Breast epithelium (tissue), 4 donors: ENCODE measurements at regions not wholly inside any gene's neighbourhood (a gene's known extent, or its start where the extent isn't known, plus 50 kb on each side); places are given as distances from the start of the nearest gene placed in this dataset.

Experiments used
- DNase-seq, 2 donors: peaks; one replicate each; pipeline ENCODE4 v3.0.0-alpha.2; 2019; ENCODE audit warnings: low spot score in 2 of 2
- H3K27ac ChIP-seq, 2 donors: fragments of 200-600 bp; sonication (generic) in 1 of 2; one replicate each; pipeline ENCODE4 v1.5.1; 2016 to 2019; ENCODE audit warnings: mild to moderate bottlenecking in 1 of 2
- H3K27me3 ChIP-seq, 2 donors: fragments of 200-600 bp; sonication (generic) in 1 of 2; one replicate each; pipeline versions ENCODE4 v1.5.1 to v1.6.0; 2017 to 2019; ENCODE audit warnings: control low read depth in 1 of 2, mild to moderate bottlenecking in 1 of 2
- H3K36me3 ChIP-seq: fragments of 200-600 bp; one replicate; pipeline ENCODE4 v1.5.1; 2019
- H3K4me1 ChIP-seq, 2 donors: fragments of 200-600 bp; sonication (generic); one replicate each; pipeline ENCODE4 v1.5.1; 2016 to 2019; ENCODE audit warnings: control low read depth in 1 of 2
- H3K4me3 ChIP-seq, 3 donors: fragments of 200-600 bp; sonication (generic); 1 replicate in 2 of 3; 2 replicates in 1 of 3; pipeline ENCODE4 v1.5.1; 2016 to 2019; ENCODE audit warnings: mild to moderate bottlenecking in 3 of 3, moderate library complexity in 2 of 3
- H3K9me3 ChIP-seq, 2 donors: fragments of 200-600 bp; sonication (generic) in 1 of 2; one replicate each; pipeline ENCODE4 v1.5.1; 2016 to 2019; ENCODE audit warnings: control low read depth in 1 of 2
- CTCF ChIP-seq, 3 donors: fragments of 450-650 bp; IDR thresholded peaks; one replicate each; pipeline ENCODE4 v1.5.1; 2016 to 2017; ENCODE audit warnings: antibody characterized with exemption in 3 of 3, mild to moderate bottlenecking in 3 of 3, moderate library complexity in 3 of 3
- POLR2A ChIP-seq: fragments of 450-650 bp; IDR thresholded peaks from one replicate; pipeline ENCODE4 v1.6.1; 2016; ENCODE audit warnings: antibody characterized with exemption, mild to moderate bottlenecking, moderate library complexity
- POLR2AphosphoS5 ChIP-seq, 3 donors: sonication (generic); formaldehyde crosslinking; IDR thresholded peaks; one replicate each; pipeline ENCODE4 v1.6.1; 2017; ENCODE audit warnings: antibody characterized with exemption in 3 of 3
- intact Hi-C: fragments of 100-400 bp; cut with DNase I; formaldehyde crosslinking; loops from one replicate; pipeline ENCODE4 v1.15.1; 2023; ENCODE audit warnings: low total_unique reads

GRCh38 chr22:48477031-48477721 is 1350.5 kb downstream of the BRD1 start:
- peak in 1 of 2 donors; percentile 65 for DNase-seq
- TF ChIP-seq POLR2A (no peak), POLR2AphosphoS5 (IDR thresholded peaks at IDR 0.05) (no peak), CTCF (IDR thresholded peaks at IDR 0.05) (no peak)
- no peaks in the 10 kb centered on the region for H3K9me3 ChIP-seq
- H3K4me3 ChIP-seq: no peak overlapping the region
- peaks cover 0 to 22% of the 10 kb centered on the region in 2 donors for H3K27me3 ChIP-seq
- no peak overlapping the region for H3K27ac ChIP-seq
- H3K4me1 ChIP-seq: no peaks in the 10 kb centered on the region
- intact Hi-C loops: no loop called here
- no peaks in the 10 kb centered on the region for H3K36me3 ChIP-seq

GRCh38 chr22:48476577-48476976 is 1351.1 kb downstream of the BRD1 start:
- H3K9me3 ChIP-seq: no peaks in the 10 kb centered on the region
- no peaks in the 10 kb centered on the region for H3K36me3 ChIP-seq
- peaks cover 0 to 22% of the 10 kb centered on the region in 2 donors for H3K27me3 ChIP-seq
- no peaks in the 10 kb centered on the region for H3K4me1 ChIP-seq
- DNase-seq: peak in 1 of 2 donors; percentile 47
- intact Hi-C loops: no loop called here
- TF ChIP-seq POLR2AphosphoS5 (IDR thresholded peaks at IDR 0.05) (no peak), CTCF (IDR thresholded peaks at IDR 0.05) (no peak)
- no peak overlapping the region for H3K4me3 ChIP-seq
- no peak overlapping the region for H3K27ac ChIP-seq

- Histone ChIP-seq H3K27me3 (peaks cover 0 to 22% of the 10 kb centered on the region in 2 donors), H3K27ac (no peak overlapping the region), H3K36me3 (no peaks in the 10 kb centered on the region), H3K4me1 (no peaks in the 10 kb centered on the region), H3K9me3 (no peaks in the 10 kb centered on the region), H3K4me3 (no peak overlapping the region)
- intact Hi-C loops: no loop called here
- TF ChIP-seq CTCF (IDR thresholded peaks at IDR 0.05) (no peak), POLR2AphosphoS5 (IDR thresholded peaks at IDR 0.05) (no peak), POLR2A (no peak)
- peak in 1 of 2 donors; percentile 40 for DNase-seq
Measured at GRCh38 chr22:48475661-48476345, 1351.9 kb downstream of the BRD1 start.

GRCh38 chr22:48474881-48475280 is 1352.8 kb downstream of the BRD1 start:
- H3K9me3 ChIP-seq: no peaks in the 10 kb centered on the region
- no peak for TF ChIP-seq POLR2A
- no peak for TF ChIP-seq CTCF (IDR thresholded peaks at IDR 0.05)
- no peak for TF ChIP-seq POLR2AphosphoS5 (IDR thresholded peaks at IDR 0.05)
- intact Hi-C loops: no loop called here

GRCh38 chr22:48473202-48473601 is 1354.5 kb downstream of the BRD1 start:
- Histone ChIP-seq H3K27me3 (peaks cover 0 to 30% of the 10 kb centered on the region in 2 donors), H3K27ac (no peak overlapping the region), H3K9me3 (no peaks in the 10 kb centered on the region), H3K4me3 (no peak overlapping the region), H3K36me3 (no peaks in the 10 kb centered on the region), H3K4me1 (no peaks in the 10 kb centered on the region)
- TF ChIP-seq POLR2AphosphoS5 (IDR thresholded peaks at IDR 0.05): no peak
- TF ChIP-seq POLR2A: no peak
- TF ChIP-seq CTCF (IDR thresholded peaks at IDR 0.05): no peak
- intact Hi-C loops: no loop called here
- peak in 1 of 2 donors; percentile 25 for DNase-seq

More at GRCh38 chr22:48474881-48475280, 1352.8 kb downstream of the BRD1 start:
- Histone ChIP-seq H3K36me3 (no peaks in the 10 kb centered on the region), H3K4me1 (no peaks in the 10 kb centered on the region), H3K27ac (no peak overlapping the region), H3K4me3 (no peak overlapping the region), H3K27me3 (peaks cover 0 to 25% of the 10 kb centered on the region in 2 donors)
- peak in 1 of 2 donors; percentile 37 for DNase-seq
